ENCODE measurements at regions not wholly inside any gene's neighbourhood (a gene's known extent, or its start where the extent isn't known, plus 50 kb on each side); places are given as distances from the start of the nearest gene placed in this dataset.

DNA sequence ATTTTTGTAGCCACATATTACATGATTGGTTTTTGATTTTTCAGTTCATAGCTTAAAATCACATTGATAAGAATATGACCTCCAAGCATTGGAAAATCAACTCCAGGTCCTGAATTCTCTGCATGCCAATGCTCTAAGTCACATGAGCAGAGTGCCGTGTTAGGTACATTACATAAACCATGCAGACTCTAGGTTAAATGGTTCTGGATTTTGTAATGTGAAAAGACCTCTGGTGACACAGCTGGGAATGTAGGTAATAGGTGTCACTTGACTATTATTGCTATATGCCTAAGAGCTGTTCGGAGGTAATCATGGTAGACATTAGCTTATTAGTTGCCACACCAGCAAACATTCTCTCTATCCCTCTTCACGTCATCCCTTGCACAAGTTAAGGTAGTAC, 231.1 kb upstream of the SALL1 start:
- no peak for TF ChIP-seq CHD1 (IDR thresholded peaks at IDR 0.05; ENCODE audit: low read depth, low read length)
- no peak for TF ChIP-seq BHLHE40 (IDR thresholded peaks at IDR 0.05; ENCODE audit: low read depth, low read length)
- TF ChIP-seq, protein P1, sequence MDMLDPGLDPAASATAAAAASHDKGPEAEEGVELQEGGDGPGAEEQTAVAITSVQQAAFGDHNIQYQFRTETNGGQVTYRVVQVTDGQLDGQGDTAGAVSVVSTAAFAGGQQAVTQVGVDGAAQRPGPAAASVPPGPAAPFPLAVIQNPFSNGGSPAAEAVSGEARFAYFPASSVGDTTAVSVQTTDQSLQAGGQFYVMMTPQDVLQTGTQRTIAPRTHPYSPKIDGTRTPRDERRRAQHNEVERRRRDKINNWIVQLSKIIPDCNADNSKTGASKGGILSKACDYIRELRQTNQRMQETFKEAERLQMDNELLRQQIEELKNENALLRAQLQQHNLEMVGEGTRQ (IDR thresholded peaks at IDR 0.05; ENCODE audit: low read depth, low read length) = no peak
- TF ChIP-seq RAD21 (IDR thresholded peaks at IDR 0.05; ENCODE audit: low read length) = no peak
- TF ChIP-seq SMC3 (IDR thresholded peaks at IDR 0.05; ENCODE audit: low read depth, low read length) = no peak
- no peak for TF ChIP-seq FOS (IDR thresholded peaks at IDR 0.05; ENCODE audit: low read depth, low read length)
- no peak for TF ChIP-seq MXI1 (IDR thresholded peaks at IDR 0.05; ENCODE audit: borderline replicate concordance, low read depth, low read length)
- TF ChIP-seq POLR2A (IDR thresholded peaks at IDR 0.05; ENCODE audit: low read depth, low read length) = no peak
- no peak for TF ChIP-seq CEBPB (IDR thresholded peaks at IDR 0.05; ENCODE audit: low read depth, low read length)
- no peak for TF ChIP-seq MAFK (IDR thresholded peaks at IDR 0.05; ENCODE audit: low read depth, low read length)
- Histone ChIP-seq H3K9me3 (ENCODE audit: control insufficient read depth, insufficient read depth, low read length) (no peaks in the 10 kb centered on the region), H3K9me1 (ENCODE audit: insufficient read depth, low read length) (no peaks in the 10 kb centered on the region; the same call in 1 of the 2 replicates), H3K9ac (ENCODE audit: low read depth, low read length) (no peak overlapping the region), H3K18ac (ENCODE audit: low read depth, low read length) (no peak overlapping the region), H3K4me2 (ENCODE audit: low read depth, low read length) (no peak overlapping the region), H2BK20ac (ENCODE audit: low read depth, low read length) (no peak overlapping the region), H3K79me1 (ENCODE audit: low read depth in 1 of 2, low read length in 2 of 2) (no peaks in the 10 kb centered on the region), H3K56ac (ENCODE audit: extremely low read depth, insufficient read depth, low read length) (no peak overlapping the region), H2AK9ac (replicated peaks; ENCODE audit: low read depth, low read length, poor library complexity) (no peak overlapping the region), H4K5ac (ENCODE audit: low read depth, low read length) (no peak overlapping the region), H4K20me1 (ENCODE audit: insufficient read depth, low read length) (no peaks in the 10 kb centered on the region), H3K27me3 (ENCODE audit: control insufficient read depth, insufficient read depth, low read length) (peaks cover 3% of the 10 kb centered on the region), H2BK5ac (ENCODE audit: low read depth, low read length, poor library complexity, severe bottlenecking) (no peak overlapping the region), H3K27ac (ENCODE audit: insufficient read depth, low read length) (no peak overlapping the region), H4K8ac (ENCODE audit: low read depth in 2 of 2, low read length in 2 of 2) (no peak overlapping the region), H3K23ac (ENCODE audit: low read depth, low read length) (no peak overlapping the region), H4K91ac (ENCODE audit: insufficient read depth, low read depth, low read length) (no peak overlapping the region), H3K14ac (replicated peaks; ENCODE audit: low read depth, low read length) (no peak overlapping the region), H3K4me3 (ENCODE audit: insufficient read depth, low read depth, low read length) (no peak overlapping the region), H2BK15ac (ENCODE audit: low read depth, low read length) (no peak overlapping the region), H2BK120ac (ENCODE audit: low read depth, low read length) (no peak overlapping the region), H3K36me3 (ENCODE audit: control insufficient read depth, insufficient read depth, low read length) (no peaks in the 10 kb centered on the region), H2AK5ac (ENCODE audit: low read depth, low read length) (no peak overlapping the region), H3K4me1 (ENCODE audit: control insufficient read depth, insufficient read depth, low read length) (no peaks in the 10 kb centered on the region), H3K4ac (ENCODE audit: low read depth, low read length) (no peak overlapping the region), H2AFZ (replicated peaks; ENCODE audit: low read length, poor library complexity) (no peak overlapping the region)
- ATAC-seq (ENCODE audit: low read depth) (no peak), DNase-seq (no peak)
- ChIA-PET POLR2A (ENCODE audit: unreplicated experiment) (no interaction called here), CTCF (interaction anchor here (0.5 to 1.4 kb wide), 2 partner anchors 11 to 194 kb away, joined by 3 to 4 read pairs; no protein-coding TSS in a partner anchor)
- in situ Hi-C loops (cut with MboI; ENCODE audit: low sequenced_read_pairs) = no loop called here
- no TSS peak for BruUV-seq (replicated peaks)
- dilution Hi-C loops (cut with HindIII; ENCODE audit: low sequenced_read_pairs, unreplicated experiment) = no loop called here
- no CpG with 5 or more reads among the region's 3 CpGs for WGBS, 2 experiments (ENCODE audit: extremely low coverage in 2 of 2, insufficient read length in 1 of 2)
- intact Hi-C loops (cut with micrococcal nuclease) = no loop called here

Measured in IMR-90 (cell line).